Neural cell (in vitro differentiated cells): ENCODE measurements at regions not wholly inside any gene's neighbourhood (a gene's known extent, or its start where the extent isn't known, plus 50 kb on each side); places are given as distances from the start of the nearest gene placed in this dataset.

ENCODE experiments used
- H2AFZ ChIP-seq: fragments of 200-600, 300-800 bp; sonication (generic), shearing (Covaris generic); 2 replicates; pipeline ENCODE4 v1.6.0; 2014; ENCODE audit warnings: low read depth, mild to moderate bottlenecking, antibody characterized with exemption, low read length, moderate library complexity
- H3F3A ChIP-seq: fragments of 200-600 bp; shearing (Covaris generic); 2 replicates; pipeline ENCODE4 v1.6.1; 2016; ENCODE audit warnings: mild to moderate bottlenecking, moderate library complexity, mixed read lengths, antibody characterized with exemption, low read length; ENCODE audit not compliant: insufficient read depth, poor library complexity, severe bottlenecking
- H3K27ac ChIP-seq: fragments of 200-600, 300-800 bp; sonication (generic), shearing (Covaris generic); 2 replicates; pipeline ENCODE4 v1.5.1; 2014; ENCODE audit warnings: mild to moderate bottlenecking, low read length, moderate library complexity
- H3K27me3 ChIP-seq: fragments of 300-800, 200-600 bp; sonication (generic), shearing (Covaris generic); 2 replicates; pipeline ENCODE4 v1.6.0; 2014; ENCODE audit warnings: mild to moderate bottlenecking, low read depth, low read length, moderate library complexity; ENCODE audit not compliant: insufficient read depth
- H3K36me3 ChIP-seq: fragments of 300-800, 200-600 bp; sonication (generic), shearing (Covaris generic); 2 replicates; pipeline ENCODE4 v1.5.1; 2014; ENCODE audit warnings: mild to moderate bottlenecking, antibody characterized with exemption, low read length, moderate library complexity; ENCODE audit not compliant: insufficient read depth
- H3K4me2 ChIP-seq: fragments of 300-800, 200-600 bp; sonication (generic), shearing (Covaris generic); 2 replicates; pipeline ENCODE4 v1.6.0; 2014; ENCODE audit warnings: mild to moderate bottlenecking, low read length
- H3K4me3 ChIP-seq: fragments of 300-800, 200-600 bp; sonication (generic), shearing (Covaris generic); 2 replicates; pipeline ENCODE4 v1.5.1; 2014; ENCODE audit warnings: mild to moderate bottlenecking, low read length, moderate library complexity
- H3K79me2 ChIP-seq: fragments of 200-600 bp; shearing (Covaris generic); replicated peaks from 2 replicates; pipeline ENCODE4 v1.6.0; 2014; ENCODE audit warnings: mild to moderate bottlenecking, low read length, moderate library complexity; ENCODE audit not compliant: insufficient read depth
- H3K9ac ChIP-seq: fragments of 300-800, 200-600 bp; sonication (generic), shearing (Covaris generic); 2 replicates; pipeline ENCODE4 v1.6.1; 2016; ENCODE audit warnings: mild to moderate bottlenecking, low read length, mixed read lengths
- H3K9me2 ChIP-seq: fragments of 200-600 bp; shearing (Covaris generic); 2 replicates; pipeline ENCODE4 v1.6.1; 2016; ENCODE audit warnings: mild to moderate bottlenecking, low read length, mixed read lengths; ENCODE audit not compliant: insufficient read depth
- H3K9me3 ChIP-seq: fragments of 200-600, 300-800 bp; sonication (generic), shearing (Covaris generic); 2 replicates; pipeline ENCODE4 v1.6.1; 2016; ENCODE audit warnings: mild to moderate bottlenecking, mixed run types, low read length, moderate library complexity, mixed read lengths
- H4K20me1 ChIP-seq: fragments of 200-600 bp; shearing (Covaris generic); 2 replicates; pipeline ENCODE4 v1.6.1; 2016; ENCODE audit warnings: mild to moderate bottlenecking, mixed run types; ENCODE audit not compliant: insufficient read depth
- EP300 ChIP-seq: fragments of 450-650 bp; conservative IDR thresholded peaks from 2 replicates; pipeline ENCODE4 v1.6.1; 2014; ENCODE audit warnings: antibody characterized with exemption, mild to moderate bottlenecking, moderate library complexity; ENCODE audit not compliant: poor library complexity, severe bottlenecking
- EZH2 ChIP-seq: fragments of 200-600, 300-800 bp; shearing (Covaris generic), sonication (generic); IDR thresholded peaks from 2 replicates; pipeline ENCODE4 v1.6.1; 2014; ENCODE audit warnings: antibody characterized with exemption, low read length, borderline replicate concordance, mild to moderate bottlenecking; ENCODE audit not compliant: insufficient read depth, poor library complexity, severe bottlenecking
- MXI1 ChIP-seq: fragments of 450-650 bp; conservative IDR thresholded peaks from 2 replicates; pipeline ENCODE4 v1.6.1; 2014; ENCODE audit warnings: antibody characterized with exemption, mild to moderate bottlenecking; ENCODE audit not compliant: poor library complexity, severe bottlenecking
- POLR2AphosphoS5 ChIP-seq: IDR thresholded peaks from 2 replicates; pipeline ENCODE4 v1.6.1; 2012
- RAD21 ChIP-seq: fragments of 450-650 bp; conservative IDR thresholded peaks from 2 replicates; pipeline ENCODE4 v1.6.1; 2014; ENCODE audit warnings: antibody characterized with exemption, mild to moderate bottlenecking, moderate library complexity
- SMC3 ChIP-seq: fragments of 450-650 bp; conservative IDR thresholded peaks from 2 replicates; pipeline ENCODE4 v1.6.1; 2014; ENCODE audit warnings: antibody characterized with exemption, mild to moderate bottlenecking, moderate library complexity; ENCODE audit not compliant: poor library complexity
- TAF1 ChIP-seq: IDR thresholded peaks from 2 replicates; pipeline ENCODE4 v1.6.1; 2012; ENCODE audit warnings: low read depth
- TF ChIP-seq, protein P1 (sequence below): fragments of 450-650 bp; IDR thresholded peaks from 2 replicates; pipeline ENCODE4 v1.5.1; 2014; ENCODE audit warnings: antibody characterized with exemption, mild to moderate bottlenecking, moderate library complexity; ENCODE audit not compliant: poor library complexity, severe bottlenecking
- TF ChIP-seq, protein P2 (sequence below): IDR thresholded peaks from 2 replicates; pipeline ENCODE4 v1.6.1; 2012; ENCODE audit warnings: borderline replicate concordance

DNA sequence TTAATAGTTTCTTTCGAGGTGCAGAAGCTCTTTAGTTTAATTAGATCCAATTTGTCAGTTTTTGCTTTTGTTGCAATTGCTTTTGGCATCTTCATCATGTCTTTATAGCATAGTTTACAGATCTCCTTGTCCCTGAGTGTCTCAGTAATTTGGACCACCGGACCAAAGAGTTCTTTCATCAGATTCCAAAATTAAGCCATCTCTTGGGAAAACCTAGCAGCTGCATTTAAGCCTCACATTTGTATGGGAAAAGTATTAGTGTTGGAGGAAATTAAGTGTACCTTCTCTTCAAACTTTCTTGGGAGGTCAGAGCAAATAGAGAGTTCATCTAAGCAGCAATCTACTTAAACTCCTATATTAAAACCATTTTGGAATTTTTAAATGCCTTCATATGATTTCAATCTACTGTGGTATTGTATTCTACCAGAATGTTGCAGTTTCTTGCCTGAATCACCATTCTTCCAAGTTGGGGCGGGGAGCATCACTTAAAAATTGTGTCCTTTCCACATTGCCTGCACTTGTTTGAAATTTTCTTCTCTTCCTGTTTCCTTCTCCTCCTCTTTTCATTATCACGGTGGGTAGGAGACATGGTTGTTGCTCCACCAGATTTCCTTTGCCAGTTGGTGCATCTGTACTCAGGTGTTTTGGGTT, 97.3 kb upstream of the DAB2 start:
- TF ChIP-seq TAF1 = no peak
- TF ChIP-seq POLR2AphosphoS5 = no peak
- TF ChIP-seq EP300 = no peak
- TF ChIP-seq RAD21 = no peak
- no peak for TF ChIP-seq MXI1
- TF ChIP-seq, protein P1, sequence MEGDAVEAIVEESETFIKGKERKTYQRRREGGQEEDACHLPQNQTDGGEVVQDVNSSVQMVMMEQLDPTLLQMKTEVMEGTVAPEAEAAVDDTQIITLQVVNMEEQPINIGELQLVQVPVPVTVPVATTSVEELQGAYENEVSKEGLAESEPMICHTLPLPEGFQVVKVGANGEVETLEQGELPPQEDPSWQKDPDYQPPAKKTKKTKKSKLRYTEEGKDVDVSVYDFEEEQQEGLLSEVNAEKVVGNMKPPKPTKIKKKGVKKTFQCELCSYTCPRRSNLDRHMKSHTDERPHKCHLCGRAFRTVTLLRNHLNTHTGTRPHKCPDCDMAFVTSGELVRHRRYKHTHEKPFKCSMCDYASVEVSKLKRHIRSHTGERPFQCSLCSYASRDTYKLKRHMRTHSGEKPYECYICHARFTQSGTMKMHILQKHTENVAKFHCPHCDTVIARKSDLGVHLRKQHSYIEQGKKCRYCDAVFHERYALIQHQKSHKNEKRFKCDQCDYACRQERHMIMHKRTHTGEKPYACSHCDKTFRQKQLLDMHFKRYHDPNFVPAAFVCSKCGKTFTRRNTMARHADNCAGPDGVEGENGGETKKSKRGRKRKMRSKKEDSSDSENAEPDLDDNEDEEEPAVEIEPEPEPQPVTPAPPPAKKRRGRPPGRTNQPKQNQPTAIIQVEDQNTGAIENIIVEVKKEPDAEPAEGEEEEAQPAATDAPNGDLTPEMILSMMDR = no peak
- no peak for TF ChIP-seq EZH2
- TF ChIP-seq, protein P2, sequence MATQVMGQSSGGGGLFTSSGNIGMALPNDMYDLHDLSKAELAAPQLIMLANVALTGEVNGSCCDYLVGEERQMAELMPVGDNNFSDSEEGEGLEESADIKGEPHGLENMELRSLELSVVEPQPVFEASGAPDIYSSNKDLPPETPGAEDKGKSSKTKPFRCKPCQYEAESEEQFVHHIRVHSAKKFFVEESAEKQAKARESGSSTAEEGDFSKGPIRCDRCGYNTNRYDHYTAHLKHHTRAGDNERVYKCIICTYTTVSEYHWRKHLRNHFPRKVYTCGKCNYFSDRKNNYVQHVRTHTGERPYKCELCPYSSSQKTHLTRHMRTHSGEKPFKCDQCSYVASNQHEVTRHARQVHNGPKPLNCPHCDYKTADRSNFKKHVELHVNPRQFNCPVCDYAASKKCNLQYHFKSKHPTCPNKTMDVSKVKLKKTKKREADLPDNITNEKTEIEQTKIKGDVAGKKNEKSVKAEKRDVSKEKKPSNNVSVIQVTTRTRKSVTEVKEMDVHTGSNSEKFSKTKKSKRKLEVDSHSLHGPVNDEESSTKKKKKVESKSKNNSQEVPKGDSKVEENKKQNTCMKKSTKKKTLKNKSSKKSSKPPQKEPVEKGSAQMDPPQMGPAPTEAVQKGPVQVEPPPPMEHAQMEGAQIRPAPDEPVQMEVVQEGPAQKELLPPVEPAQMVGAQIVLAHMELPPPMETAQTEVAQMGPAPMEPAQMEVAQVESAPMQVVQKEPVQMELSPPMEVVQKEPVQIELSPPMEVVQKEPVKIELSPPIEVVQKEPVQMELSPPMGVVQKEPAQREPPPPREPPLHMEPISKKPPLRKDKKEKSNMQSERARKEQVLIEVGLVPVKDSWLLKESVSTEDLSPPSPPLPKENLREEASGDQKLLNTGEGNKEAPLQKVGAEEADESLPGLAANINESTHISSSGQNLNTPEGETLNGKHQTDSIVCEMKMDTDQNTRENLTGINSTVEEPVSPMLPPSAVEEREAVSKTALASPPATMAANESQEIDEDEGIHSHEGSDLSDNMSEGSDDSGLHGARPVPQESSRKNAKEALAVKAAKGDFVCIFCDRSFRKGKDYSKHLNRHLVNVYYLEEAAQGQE = no peak
- TF ChIP-seq SMC3 = no peak
- Histone ChIP-seq H3K9me3 (no peaks in the 10 kb centered on the region), H3K9ac (no peak overlapping the region), H3K79me2 (no peaks in the 10 kb centered on the region), H3K27me3 (no peaks in the 10 kb centered on the region), H2AFZ (no peak overlapping the region), H3F3A (no peaks in the 10 kb centered on the region), H3K36me3 (no peaks in the 10 kb centered on the region), H3K9me2 (no peaks in the 10 kb centered on the region), H4K20me1 (no peaks in the 10 kb centered on the region), H3K4me3 (no peak overlapping the region), H3K4me2 (no peak overlapping the region), H3K27ac (no peak overlapping the region)

DNA sequence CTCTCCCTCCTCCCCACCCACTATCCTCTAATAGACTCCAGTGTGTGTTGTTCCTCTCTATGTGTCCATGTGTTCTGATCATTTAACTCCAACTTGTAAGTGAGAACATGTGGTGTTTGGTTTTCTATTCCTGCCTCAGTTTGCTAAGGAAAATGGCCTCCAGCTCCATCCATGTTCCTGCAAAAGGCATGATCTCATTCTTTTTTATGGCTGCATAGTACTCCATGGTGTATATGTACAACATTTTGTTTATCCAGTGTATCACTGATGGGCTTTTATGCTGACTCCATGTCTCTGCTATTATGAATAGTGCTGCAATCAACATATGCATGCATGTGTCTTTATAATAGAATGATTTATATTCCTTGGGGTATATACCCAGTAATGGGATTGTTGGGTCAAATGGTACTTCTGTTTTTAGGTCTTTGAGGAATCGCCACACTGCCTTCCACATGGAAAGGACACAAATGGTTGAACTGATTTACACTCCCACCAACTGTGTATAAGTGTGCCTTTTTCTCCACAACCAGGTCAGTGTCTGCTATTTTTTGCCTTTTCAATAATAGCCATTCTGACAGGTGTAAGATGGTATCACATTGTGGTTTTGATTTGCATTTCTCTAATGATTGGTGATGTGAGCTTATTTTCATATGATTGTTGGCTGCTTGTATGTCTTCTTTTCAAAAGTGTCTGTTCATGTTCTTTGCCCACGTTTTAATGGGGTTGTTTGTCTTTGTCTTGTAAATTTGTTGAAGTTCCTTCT, 96.5 kb upstream of the DAB2 start:
- Histone ChIP-seq H3K4me3 (no peak overlapping the region), H3K27ac (no peak overlapping the region), H3K27me3 (no peaks in the 10 kb centered on the region), H3K9me2 (no peaks in the 10 kb centered on the region), H3K79me2 (no peaks in the 10 kb centered on the region), H3K9me3 (no peaks in the 10 kb centered on the region), H3K36me3 (no peaks in the 10 kb centered on the region), H2AFZ (no peak overlapping the region), H4K20me1 (no peaks in the 10 kb centered on the region), H3K4me2 (no peak overlapping the region), H3F3A (no peaks in the 10 kb centered on the region), H3K9ac (no peak overlapping the region)
- TF ChIP-seq, protein P1 = no peak
- TF ChIP-seq MXI1 (no peak), RAD21 (no peak), POLR2AphosphoS5 (no peak), EZH2 (no peak)
